ENCODE measurements at regions not wholly inside any gene's neighbourhood (a gene's known extent, or its start where the extent isn't known, plus 50 kb on each side); places are given as distances from the start of the nearest gene placed in this dataset.
A peak's percentile ranks its signal among the peaks of the same experiment; 100 is the strongest.

DNA sequence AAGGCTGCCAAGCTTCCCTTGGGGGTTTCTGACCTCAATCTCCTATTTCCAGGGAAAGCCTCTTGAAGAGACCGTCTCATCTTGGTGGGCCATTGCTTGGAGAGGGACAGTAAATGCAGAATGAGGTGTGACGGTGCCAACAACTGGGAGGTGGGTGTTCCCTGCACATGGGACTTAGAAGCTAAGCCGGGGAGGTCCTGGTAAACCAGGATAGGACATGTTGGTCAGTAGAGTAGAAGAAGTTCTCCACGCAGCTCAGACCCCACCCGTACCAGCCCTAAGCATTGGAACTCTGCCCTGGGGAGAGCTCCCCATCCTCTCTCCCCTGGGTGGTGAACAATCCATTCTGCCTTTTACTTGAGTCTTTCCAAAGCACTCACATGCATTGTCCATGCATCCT, 92.0 kb downstream of the SOX1 start:
- Histone ChIP-seq H3K4me3 (ENCODE audit: low read depth, low read length) (no peak overlapping the region), H3K27me3 (replicated peaks; ENCODE audit: control insufficient read depth, insufficient read depth, low read length) (no peaks in the 10 kb centered on the region), H3K4me1 (peaks cover 5% of the 10 kb centered on the region; the same call in 1 of the 2 replicates), H3K9me3 (peaks cover 10% of the 10 kb centered on the region), H3K36me3 (ENCODE audit: control insufficient read depth, insufficient read depth, low read length) (no peaks in the 10 kb centered on the region)
- H3K27me3 Mint-ChIP-seq (ENCODE audit: insufficient read depth, unreplicated experiment) = no peaks in the 10 kb centered on the region
- no peak overlapping the region for H3K4me3 Mint-ChIP-seq (ENCODE audit: unreplicated experiment)
- POLR2A ChIA-PET = no interaction called here
- CTCF ChIA-PET = no interaction called here
- H3K4me1 Mint-ChIP-seq (ENCODE audit: low read depth, unreplicated experiment) = peaks cover 6% of the 10 kb centered on the region
- BruUV-seq (replicated peaks) = no TSS peak
- H3K27ac Mint-ChIP-seq (ENCODE audit: unreplicated experiment) = no peak overlapping the region
- H3K9me3 Mint-ChIP-seq (ENCODE audit: unreplicated experiment) = peaks cover 14% of the 10 kb centered on the region
- TF ChIP-seq, protein P1, sequence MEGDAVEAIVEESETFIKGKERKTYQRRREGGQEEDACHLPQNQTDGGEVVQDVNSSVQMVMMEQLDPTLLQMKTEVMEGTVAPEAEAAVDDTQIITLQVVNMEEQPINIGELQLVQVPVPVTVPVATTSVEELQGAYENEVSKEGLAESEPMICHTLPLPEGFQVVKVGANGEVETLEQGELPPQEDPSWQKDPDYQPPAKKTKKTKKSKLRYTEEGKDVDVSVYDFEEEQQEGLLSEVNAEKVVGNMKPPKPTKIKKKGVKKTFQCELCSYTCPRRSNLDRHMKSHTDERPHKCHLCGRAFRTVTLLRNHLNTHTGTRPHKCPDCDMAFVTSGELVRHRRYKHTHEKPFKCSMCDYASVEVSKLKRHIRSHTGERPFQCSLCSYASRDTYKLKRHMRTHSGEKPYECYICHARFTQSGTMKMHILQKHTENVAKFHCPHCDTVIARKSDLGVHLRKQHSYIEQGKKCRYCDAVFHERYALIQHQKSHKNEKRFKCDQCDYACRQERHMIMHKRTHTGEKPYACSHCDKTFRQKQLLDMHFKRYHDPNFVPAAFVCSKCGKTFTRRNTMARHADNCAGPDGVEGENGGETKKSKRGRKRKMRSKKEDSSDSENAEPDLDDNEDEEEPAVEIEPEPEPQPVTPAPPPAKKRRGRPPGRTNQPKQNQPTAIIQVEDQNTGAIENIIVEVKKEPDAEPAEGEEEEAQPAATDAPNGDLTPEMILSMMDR (IDR thresholded peaks at IDR 0.05; ENCODE audit: insufficient read depth in 1 of 2, low read depth in 1 of 2, low read length in 1 of 2, severe bottlenecking in 1 of 2, unreplicated experiment in 1 of 2) = no peak
- peak in 1 of 2 experiments; percentile 13 for DNase-seq
- H3K36me3 Mint-ChIP-seq (ENCODE audit: insufficient read depth, unreplicated experiment) = no peaks in the 10 kb centered on the region
- intact Hi-C loops (cut with micrococcal nuclease; ENCODE audit: unreplicated experiment) = no loop called here

DNA sequence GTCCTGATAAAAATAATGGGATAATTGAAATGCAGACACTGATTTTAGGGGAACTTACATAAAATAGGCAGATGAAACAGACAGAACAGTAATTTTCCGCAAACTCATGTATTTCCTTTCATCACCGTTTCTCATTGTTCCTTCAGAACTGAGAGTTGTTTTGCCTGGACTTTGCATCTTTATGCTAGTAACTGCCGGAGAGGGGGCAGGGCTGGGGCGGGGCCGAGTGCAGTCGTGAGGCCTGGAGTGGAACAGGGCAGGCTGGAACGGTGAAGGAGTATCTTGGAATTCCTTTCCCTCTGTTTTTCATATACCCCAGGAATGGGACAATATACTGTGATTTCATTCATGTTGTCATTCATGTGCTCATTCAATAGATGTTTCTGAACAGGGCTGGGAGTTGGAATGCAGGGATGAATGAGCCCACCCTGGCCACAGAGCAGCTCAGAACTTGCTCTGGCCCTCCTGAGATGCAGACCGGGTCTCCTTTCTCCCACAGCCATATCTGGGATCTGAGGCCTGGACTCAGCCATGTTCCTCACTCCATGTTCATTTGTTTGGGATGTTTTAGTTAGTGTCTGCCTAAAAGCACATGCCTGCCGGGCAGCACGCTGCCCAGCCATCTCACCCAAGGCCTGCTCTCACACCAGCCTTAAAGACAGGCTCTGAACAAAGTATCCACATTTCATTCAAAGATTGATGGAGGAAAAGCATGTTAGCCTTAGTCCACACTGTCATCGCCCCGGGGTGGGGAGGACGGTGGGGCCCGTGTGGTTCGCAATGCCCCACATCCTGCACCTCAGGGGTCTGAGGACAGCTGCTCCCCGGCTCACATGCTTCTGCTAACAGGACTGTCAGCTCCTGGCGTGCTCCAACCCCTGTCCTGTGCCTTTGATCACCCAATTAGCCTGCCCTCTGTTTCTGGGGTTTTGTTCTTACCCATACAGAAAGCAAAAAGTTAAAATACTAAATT, 92.9 kb downstream of the SOX1 start:
- Histone ChIP-seq H3K9me3 (peaks cover 10% of the 10 kb centered on the region), H3K36me3 (ENCODE audit: control insufficient read depth, insufficient read depth, low read length) (no peaks in the 10 kb centered on the region), H3K4me1 (peaks cover 5% of the 10 kb centered on the region; the same call in 1 of the 2 replicates), H3K27me3 (replicated peaks; ENCODE audit: control insufficient read depth, insufficient read depth, low read length) (no peaks in the 10 kb centered on the region), H3K4me3 (ENCODE audit: low read depth, low read length) (no peak overlapping the region)
- TF ChIP-seq, protein P1 (IDR thresholded peaks at IDR 0.05; ENCODE audit: insufficient read depth in 1 of 2, low read depth in 1 of 2, low read length in 1 of 2, severe bottlenecking in 1 of 2, unreplicated experiment in 1 of 2) = no peak
- Mint-ChIP-seq H3K4me3 (ENCODE audit: unreplicated experiment) (no peak overlapping the region), H3K4me1 (ENCODE audit: low read depth, unreplicated experiment) (peaks cover 6% of the 10 kb centered on the region), H3K36me3 (ENCODE audit: insufficient read depth, unreplicated experiment) (no peaks in the 10 kb centered on the region), H3K9me3 (ENCODE audit: unreplicated experiment) (peaks cover 14% of the 10 kb centered on the region), H3K27me3 (ENCODE audit: insufficient read depth, unreplicated experiment) (no peaks in the 10 kb centered on the region), H3K27ac (ENCODE audit: unreplicated experiment) (no peak overlapping the region)
- intact Hi-C loops (cut with micrococcal nuclease; ENCODE audit: unreplicated experiment) = no loop called here
- ChIA-PET POLR2A (no interaction called here), CTCF (no interaction called here)
- peak; percentile 42 to 63 for DNase-seq
- BruUV-seq (replicated peaks) = no TSS peak

DNA sequence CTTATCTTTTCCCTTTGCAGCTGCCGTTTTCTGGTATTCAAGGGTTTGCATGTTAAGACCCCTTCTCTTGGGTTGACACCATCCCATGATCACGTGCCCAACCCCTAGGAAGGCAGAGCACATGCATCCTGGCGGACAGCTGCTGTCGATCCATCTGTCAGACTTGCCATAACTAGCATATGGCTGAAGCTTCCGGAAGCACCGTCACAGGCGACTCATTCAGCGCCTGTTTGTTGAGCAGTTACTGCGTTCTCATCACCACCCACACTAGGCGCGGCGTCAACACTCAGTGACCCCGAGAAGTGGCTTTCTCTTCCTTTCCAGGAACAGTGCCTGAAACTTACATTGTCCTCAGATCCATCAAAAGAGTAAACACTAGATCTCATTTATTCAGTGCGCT, 93.6 kb downstream of the SOX1 start:
- peaks cover 10% of the 10 kb centered on the region for H3K9me3 ChIP-seq
- no peaks in the 10 kb centered on the region for H3K27me3 ChIP-seq (replicated peaks; ENCODE audit: control insufficient read depth, insufficient read depth, low read length)
- H3K36me3 ChIP-seq (ENCODE audit: control insufficient read depth, insufficient read depth, low read length) = no peaks in the 10 kb centered on the region
- Mint-ChIP-seq H3K9me3 (ENCODE audit: unreplicated experiment) (peaks cover 14% of the 10 kb centered on the region), H3K27me3 (ENCODE audit: insufficient read depth, unreplicated experiment) (no peaks in the 10 kb centered on the region), H3K4me3 (ENCODE audit: unreplicated experiment) (no peak overlapping the region), H3K4me1 (ENCODE audit: low read depth, unreplicated experiment) (peaks cover 6% of the 10 kb centered on the region), H3K36me3 (ENCODE audit: insufficient read depth, unreplicated experiment) (no peaks in the 10 kb centered on the region), H3K27ac (ENCODE audit: unreplicated experiment) (no peak overlapping the region)
- no peak overlapping the region for H3K4me3 ChIP-seq (ENCODE audit: low read depth, low read length)
- POLR2A ChIA-PET = no interaction called here
- CTCF ChIA-PET = no interaction called here
- intact Hi-C loops (cut with micrococcal nuclease; ENCODE audit: unreplicated experiment) = no loop called here
- H3K4me1 ChIP-seq = peaks cover 5% of the 10 kb centered on the region; the same call in 1 of the 2 replicates
- BruUV-seq (replicated peaks) = no TSS peak
- DNase-seq = peak in 1 of 2 experiments; percentile 19
- TF ChIP-seq, protein P1 (IDR thresholded peaks at IDR 0.05; ENCODE audit: insufficient read depth in 1 of 2, low read depth in 1 of 2, low read length in 1 of 2, severe bottlenecking in 1 of 2, unreplicated experiment in 1 of 2) = no peak
